ENCODE measurements at regions not wholly inside any gene's neighbourhood (a gene's known extent, or its start where the extent isn't known, plus 50 kb on each side); places are given as distances from the start of the nearest gene placed in this dataset.
"Not testable (repeated sequence)": the region's sequence is repeated elsewhere in the genome, so short reads cannot be mapped to it uniquely, and the experiment has no call there.

DNA sequence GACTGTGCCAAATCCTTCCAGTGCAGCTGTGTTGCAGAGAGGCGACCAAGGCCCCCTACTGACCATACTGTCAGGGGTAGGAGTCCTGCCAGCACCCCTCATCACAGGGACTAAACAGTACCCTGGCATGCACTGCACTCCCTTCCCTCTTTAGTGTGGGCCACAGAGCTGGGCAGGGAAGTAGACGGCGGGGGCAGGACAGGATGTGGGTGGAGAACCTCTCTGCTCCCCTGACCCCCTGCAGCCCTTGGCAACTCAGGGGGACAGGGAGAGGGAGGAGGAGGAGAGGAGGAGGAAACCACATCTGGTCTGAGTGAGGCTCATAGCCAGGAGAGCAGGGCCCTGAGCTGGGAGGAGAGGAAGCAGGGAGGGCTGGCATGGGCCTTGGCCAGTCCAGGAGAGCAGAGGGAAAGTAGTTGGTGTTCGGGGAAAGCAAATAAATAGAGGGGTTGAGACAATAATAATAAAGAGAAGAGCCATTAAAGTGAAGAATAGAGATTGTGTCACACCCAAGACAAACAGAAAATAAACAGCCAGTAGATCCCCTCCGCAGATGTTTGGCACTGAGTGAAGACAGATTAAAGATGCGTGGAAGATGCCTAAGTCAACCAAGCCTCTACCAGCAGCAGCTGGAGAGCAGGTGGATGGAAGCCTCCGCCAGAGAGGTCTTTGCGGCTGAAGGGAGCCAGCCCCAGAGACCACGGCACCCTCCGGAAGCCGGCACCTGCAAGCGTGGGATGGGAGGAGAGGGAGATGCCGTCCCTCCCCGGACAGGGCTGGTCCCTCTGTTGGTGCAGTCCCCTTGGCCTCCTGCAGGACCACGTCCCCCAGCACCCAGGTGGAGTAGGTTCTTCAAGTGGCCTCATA is 61.5 kb downstream of the RPUSD4 start:
- DNase-seq (ENCODE audit: low spot score) = no peak

DNA sequence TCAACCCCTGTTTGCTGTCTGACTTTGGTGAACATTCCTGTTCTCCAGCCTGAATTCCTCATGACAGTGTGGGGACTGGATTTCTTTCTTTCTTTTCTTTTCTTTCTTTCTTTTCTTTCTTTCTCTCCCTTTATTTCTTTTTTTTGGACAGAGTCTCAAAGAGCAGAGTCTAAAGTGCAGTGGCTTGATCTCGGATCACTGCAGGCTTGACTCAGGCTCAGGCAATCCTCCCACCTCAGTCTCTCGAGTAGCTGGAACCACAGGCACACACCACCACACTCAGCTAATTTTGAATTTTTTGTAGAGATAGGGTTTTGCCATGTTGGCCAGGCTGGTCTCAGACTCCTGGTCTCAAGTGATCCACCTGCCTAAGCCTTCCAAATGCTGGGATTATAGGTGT is 63.1 kb downstream of the RPUSD4 start:
- DNase-seq (ENCODE audit: low spot score) = no peak

DNA sequence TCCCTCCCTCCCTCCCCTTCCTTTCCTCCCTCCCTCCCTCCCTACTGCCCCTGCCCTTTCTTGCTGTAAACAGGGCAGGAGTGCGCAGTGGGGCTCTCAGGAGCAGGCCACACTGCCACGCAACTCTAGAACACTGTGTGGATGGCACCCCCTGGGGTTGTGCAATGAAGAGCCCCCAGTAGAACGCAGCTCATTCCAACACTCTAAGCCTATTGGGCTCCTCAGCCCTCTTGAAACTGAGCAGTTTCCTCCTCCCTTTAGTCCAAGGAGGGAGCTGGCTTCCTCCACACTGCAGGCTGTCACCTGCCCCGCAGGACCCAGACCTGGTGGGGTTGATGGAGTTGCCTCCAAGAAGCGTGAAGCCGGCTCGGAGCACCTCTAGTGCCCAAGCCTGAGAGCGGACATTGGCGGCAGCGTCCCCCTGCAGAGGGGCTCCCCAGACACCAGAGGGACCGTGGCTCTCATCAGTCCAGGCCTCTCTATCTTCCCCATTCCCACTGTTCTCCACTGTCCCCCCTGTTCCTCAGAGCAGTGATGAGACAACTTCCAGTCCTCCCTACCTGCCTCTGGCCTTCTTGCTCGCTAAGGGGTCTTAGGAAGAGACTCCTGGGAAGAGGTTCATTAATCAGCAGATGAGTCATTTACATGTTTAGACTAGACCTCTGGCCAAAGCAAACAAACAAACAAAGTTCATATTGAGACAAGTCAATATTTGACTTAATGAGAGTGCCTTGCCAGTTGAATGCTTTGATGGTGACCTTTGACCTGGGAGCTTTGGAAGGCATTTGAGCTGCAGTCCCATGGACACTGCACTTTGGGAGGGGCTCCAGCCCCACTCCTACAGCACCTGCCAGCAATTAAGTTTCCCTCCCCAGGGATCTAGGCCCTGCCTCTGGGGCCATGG is 64.0 kb downstream of the RPUSD4 start:
- no peak for DNase-seq (ENCODE audit: low spot score)

DNA sequence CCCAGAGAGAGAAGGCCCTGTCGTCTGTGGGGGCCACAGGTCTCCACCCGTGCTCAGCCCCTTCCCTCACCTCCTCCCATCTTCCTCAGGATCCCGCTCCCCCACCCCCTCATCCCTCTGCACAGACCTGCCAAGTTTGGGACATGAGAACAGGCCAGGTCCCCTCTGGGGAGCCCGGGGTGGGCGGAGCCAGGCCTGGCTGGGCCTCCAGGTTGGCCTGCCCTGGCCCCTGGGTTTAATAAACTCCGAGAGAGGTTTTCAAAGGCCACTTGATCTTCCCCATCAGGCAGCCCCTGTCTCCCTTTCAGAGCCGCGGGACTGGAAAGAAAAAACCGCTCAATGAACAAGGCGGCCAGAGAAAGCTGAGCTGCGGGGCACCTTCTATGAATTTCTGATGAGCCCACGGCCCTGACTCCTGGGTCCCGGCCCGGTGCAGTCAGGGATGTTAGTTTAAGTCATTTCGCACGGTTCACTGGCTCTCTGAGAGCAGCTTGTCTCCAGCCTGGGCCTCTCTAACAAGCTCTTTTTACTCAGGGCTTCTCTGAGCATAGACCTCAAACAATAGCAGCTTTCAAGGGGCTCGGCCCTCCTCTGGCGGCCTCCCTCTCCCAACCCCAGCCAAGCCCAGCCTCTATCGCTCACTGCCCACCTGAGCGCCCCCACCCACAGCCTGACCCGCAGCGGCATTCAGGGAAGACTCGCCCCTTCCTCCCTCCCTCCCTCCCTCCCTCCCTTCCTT is 64.8 kb downstream of the RPUSD4 start:
- no peak for DNase-seq (ENCODE audit: low spot score)

DNA sequence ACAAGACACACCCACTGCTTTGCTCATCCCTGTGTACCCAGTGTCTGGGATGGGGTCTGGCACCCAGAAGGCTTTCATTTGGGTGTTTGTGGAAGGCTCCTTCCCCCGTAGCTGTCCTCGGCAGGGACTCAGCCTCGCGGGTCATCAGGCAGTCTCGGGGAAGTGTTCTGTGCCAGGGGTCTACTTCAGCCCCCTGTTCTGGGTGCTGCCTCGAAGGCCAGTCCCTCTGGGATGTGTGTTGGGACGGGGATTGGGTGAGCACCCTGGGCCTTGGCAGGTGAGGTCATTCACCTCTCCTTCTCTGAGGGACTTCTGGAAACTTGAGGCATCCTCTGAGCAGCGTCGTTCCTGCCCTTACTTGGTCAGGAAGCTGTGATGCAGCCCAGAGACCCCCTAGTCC is 65.5 kb downstream of the RPUSD4 start:
- no peak for DNase-seq (ENCODE audit: low spot score)

DNA sequence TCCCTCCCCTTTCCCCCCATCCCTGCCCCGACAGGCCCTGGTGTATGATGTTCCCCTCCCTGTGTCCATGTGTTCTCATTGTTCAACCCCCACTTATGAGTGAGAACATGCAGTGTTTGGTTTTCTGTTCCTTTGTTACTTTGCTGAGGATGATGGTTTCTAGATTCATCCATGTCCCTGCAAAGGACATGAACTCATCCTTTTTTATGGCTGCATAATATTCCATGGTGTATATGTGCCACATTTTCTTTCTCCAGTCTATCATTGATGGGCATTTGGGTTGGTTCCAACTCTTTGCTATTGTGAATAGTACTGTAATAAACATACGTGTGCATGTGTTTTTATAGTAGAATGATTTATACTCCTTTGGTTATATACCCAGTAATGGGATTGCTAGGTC is 68.0 kb downstream of the RPUSD4 start:
- not testable (repeated sequence) for DNase-seq (ENCODE audit: low spot score)

DNA sequence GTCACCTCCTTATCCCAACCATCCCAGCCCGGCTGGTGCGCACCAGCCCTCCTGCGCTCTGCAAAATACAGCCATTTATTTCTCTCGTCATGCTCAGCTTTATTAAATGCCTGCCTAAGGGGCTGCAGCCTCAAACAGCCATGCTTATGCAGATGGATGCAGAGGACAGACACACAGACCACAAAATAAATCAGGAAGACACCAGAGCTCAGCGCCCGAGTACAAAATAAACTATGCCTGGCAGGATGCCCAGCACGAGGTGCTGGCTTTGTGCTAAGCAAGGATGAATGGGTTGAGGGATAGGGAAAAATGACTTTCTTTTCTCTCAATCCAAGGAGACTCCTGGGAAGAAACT is 70.5 kb downstream of the RPUSD4 start:
- DNase-seq (ENCODE audit: low spot score) = peak; percentile 65

DNA sequence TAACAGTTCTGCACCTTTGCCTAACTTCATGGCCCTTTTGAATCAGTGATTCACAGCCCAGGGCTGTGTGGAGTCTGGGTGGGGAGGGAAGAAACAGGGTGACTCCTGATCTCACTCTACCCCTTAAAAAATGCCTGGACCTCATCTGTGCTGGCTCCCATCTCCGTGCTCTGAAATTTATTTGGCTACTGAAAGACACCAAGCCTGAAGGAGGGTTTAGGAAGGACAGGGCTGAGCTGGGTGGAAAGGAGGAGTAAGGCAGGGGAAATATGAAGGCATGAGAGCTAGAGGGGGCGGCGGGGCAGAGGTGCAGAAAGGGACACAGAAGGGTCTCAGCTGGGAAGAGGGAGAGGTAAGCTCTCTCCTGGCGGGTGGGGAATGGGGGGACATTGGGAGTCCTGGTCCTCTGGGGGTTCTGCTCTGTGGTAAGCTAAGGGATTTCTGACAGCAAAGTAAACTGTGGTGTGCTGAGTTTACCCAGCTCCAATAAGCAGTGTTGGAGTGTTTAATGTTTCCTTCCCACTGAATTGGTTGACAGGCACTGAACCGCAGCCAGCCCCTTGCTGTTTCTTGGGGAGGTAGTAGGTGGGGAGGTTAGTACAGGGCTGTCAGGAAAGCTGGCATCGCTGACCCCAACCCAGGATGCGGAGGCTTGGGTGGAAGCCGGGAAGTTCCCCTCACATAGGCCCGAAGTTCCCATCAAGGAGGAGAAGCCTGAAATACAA is 71.1 kb downstream of the RPUSD4 start:
- DNase-seq (ENCODE audit: low spot score) = no peak

DNA sequence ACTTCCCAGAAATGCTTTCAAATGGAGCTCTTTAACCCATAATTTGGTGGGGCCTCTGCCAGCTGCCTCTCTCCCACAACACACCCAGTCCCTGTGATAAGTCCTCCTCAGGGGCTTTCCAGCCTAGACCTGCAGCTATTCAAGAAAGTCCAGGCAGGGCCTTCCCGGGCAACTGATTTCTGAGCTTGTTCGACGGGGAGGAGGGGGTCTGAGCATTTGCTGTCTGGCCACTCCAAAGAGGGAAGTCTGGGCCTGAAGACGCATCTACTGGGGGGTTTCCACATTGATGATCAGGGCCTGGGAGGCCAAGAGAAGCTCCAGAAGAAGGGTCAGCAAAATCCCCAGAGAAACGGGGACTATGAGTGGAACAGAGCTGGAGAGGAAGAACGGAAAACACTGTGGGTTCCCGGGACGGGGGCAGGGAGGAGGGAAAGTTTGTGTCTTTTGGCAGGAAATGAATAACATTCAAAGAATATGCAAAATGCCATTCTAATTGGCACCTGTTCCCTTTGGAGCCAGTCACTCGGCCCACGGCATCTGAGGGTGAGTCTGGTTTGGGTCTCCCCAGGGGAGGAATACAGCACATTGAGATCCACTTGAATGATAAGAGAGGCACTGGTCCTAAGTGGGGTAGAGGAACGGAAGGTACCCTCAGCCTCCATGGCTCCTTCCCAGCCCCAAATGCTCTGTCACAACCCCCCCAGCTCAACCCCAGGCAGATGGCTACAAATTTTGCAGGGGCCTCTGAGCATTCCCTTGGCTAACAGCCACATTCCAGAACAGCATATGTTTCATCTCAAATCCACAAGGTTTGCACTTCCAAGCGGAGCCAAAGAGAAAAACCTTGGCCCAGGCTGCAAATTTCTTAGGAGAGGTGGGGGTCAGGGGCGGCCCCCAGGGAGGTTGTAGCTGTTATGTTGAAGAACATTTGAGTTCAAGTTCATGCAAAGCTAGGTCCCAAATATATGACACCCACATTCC is 72.0 kb downstream of the RPUSD4 start:
- DNase-seq (ENCODE audit: low spot score) = peak; percentile 49

DNA sequence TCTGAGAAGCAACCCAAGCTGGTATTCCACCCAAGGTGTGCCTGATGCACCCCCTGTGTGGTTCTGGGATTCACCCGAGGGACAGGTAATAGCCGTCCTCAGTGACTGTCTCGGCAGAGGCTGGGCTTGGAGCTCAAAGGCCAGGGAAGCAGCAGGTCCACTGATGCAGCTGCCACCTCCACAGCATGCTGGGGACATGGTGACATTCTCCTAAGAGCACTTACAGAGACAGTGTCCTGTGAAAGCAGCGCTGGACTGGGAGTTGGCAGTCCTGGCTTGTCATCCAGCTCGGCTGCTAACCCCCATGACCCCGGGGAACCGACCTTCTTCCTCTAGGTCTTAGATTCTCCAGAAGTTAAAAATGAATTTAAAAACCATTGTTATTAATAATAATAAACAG is 72.8 kb downstream of the RPUSD4 start:
- DNase-seq (ENCODE audit: low spot score) = no peak

DNA sequence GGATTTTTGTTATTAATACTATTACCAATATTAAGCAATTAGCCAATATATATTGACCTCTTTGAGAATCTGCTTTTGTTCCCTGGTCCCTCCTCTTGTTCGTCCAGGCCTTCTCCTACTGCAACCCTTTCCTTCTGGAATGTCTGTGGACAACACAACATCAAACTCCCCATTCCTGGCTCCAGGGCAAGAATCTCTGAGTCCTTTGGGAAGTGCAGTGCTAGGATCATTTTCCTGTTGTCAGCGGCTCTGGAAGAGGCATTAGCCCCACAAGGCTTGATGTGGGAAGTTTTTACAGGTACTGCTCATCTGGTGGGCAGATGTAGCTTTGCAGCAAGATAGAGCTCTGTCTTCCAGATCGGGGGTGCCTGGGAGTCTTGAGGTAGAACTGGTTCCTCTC is 74.3 kb downstream of the RPUSD4 start:
- DNase-seq (ENCODE audit: low spot score) = no peak

DNA sequence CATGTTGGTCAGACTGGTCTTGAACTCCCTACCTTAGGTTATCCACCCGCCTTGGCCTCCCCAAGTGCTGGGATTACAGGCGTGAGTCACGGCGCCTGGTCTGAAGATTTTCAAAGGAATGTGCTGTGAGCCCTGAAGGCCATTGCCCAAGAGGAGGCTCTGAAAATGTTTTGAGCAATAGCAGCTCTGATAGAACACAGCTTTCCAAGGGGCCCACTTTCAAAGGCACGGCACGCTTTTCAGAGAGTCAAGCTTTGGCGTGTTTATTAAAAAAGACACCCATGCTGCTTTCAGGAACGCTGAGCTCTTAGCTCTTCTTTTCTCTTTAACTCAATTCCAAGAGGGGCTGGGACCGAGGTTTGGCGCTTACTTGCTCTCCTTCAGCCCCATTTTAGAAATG is 73.8 kb upstream of the CDON start:
- peak; percentile 71 for DNase-seq (ENCODE audit: low spot score)

DNA sequence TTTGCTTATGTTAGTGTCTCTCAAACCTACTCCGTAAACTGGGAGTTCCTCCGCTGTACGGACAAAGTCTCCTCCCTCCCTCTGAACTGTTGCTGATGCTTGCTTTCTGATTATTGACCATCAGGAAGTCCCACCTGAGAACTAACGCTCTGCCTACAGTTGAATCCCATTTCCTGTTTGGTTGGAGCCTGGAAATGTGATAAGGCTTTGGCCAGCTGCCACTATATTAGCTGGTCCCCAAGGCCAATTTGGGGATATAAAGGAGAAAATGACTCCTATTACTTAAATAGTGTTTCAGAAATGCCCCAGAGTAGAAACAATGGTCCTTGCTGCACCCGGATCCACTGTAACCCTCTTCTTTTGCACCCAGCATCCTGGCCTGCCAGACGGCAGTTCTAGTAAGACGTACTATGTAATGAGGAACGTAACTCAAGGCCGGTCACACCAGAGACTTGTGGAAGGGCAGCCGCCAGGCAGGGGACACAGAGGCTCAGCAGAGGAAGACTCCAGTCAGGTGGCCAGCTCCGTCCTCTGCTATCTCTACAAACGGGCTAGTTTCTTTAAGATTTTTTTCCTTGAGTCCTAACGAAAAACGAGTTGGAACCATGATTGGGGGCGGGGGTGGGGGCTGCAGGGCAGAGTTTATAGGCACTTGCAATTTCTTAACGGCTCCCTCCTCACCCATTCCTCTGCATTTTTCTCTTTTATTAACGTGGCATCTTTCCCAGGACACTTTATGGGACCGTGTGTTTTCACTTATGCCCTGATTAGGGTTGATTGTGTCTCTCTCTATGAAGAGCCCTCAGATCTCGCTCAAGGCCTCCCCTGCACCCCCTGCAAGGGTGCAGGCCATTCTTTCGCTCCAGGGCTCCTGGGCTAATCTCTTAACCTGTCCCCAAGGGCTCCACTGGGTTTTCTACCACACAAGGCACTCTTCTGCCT is 72.8 kb upstream of the CDON start:
- DNase-seq (ENCODE audit: low spot score) = no peak

DNA sequence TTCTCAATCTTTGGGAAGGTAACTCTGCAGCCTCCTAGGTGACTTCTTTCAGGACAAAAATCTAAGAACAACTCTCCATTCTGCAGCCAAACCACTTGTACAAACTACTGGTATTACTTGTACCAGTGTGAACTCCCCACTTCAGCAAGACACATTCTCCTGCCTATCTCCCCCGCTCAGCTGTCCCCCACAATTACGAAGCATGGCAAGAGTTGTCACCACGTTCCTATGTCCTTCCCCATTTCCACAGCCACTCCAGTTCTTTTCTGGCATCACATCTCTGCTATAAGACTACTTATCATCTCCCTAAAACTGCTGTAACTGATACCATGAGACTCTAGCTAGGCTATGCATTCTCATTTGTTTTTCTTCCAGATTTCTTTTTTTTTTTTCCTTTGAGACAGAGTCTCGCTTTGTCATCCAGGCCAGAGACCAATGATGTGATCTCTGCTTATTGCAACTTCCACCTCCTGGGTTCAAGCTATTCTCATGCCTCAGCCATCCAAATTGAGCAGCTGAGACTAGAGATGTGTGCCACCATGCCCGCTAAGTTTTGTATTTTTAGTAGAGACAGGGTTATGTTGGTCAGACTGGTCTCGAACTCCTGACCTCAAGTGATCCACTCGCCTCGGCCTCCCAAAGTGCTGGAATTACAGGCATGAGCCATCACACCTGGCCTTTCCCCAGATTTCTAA is 71.9 kb upstream of the CDON start:
- no peak for DNase-seq (ENCODE audit: low spot score)

DNA sequence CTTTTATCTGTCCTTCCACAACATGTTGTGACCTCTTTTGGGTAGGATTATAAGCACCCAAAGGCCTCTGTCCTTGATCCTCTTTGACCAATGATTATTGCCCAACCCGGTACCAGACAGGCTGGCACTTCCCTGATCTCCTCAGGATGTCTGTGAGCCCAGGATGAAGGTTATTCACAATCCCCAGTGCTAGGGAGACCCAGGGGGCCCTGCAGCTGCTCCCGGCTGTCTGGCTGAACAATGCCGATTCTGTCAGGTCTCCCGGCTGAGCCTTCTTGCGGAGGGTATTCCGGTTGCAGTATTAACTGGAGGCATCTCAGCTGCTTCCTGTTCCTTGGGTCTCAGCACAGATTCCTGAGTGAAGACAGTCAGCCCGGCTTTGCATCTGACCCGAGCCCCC is 71.2 kb upstream of the CDON start:
- no peak for DNase-seq (ENCODE audit: low spot score)

DNA sequence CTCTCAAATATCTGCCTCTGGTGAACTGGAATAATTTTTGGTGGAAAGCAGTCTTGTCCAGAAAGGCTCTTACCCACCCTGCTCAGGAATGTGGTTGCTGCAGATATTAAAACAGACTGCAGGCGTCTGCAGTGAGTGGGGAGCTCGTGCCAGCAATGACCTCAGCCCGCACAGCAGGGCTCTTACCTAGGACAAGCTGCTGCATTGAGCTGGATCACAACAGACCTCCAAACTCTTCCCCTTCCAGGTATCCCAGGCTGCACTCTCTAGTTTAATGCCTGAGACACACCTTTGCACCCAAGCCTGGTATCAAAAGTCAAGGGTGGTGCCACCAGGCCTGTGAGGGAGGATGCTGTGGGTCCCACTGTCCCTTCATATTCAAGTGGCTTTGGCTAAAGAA is 69.7 kb upstream of the CDON start:
- DNase-seq (ENCODE audit: low spot score) = peak; percentile 70

DNA sequence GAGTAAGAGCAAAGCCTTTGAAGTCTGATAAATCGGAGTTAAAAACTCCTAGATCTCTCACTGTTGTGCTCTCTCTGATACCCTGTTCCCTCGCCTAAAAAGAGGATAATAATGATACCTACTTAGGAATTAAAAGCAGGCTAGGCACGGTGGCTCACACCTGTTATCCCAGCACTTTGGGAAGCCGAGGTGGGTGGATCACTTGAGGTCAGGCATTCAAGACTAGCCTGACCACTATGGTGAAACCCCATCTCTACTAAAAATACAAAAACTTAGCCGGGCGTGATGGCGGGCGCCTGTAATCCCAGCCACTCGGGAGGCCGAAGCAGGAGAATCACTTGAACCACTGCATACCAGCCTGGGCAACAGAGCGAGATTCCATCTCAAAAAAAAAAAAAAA is 68.1 kb upstream of the CDON start:
- DNase-seq (ENCODE audit: low spot score) = not testable (repeated sequence)

All from mucosa of gallbladder (tissue), 1 donor.